WTC11 (cell line): ENCODE measurements at regions not wholly inside any gene's neighbourhood (a gene's known extent, or its start where the extent isn't known, plus 50 kb on each side); places are given as distances from the start of the nearest gene placed in this dataset.
"Not testable (repeated sequence)": the region's sequence is repeated elsewhere in the genome, so short reads cannot be mapped to it uniquely, and the experiment has no call there.

Experiments
- ATAC-seq: fragments of 200-7000 bp; cut with Tn5 transposase; 2 replicates; pipeline ENCODE4 v1.10.0; 2021; ENCODE audit warnings: mild to moderate bottlenecking, moderate library complexity
- CTCF ChIA-PET: fragments of 300-600 bp; sonication (Branson Sonifier 250); formaldehyde crosslinking; loops from one replicate; lab custom pipeline; 2021; ENCODE audit warnings: antibody characterized with exemption; lab: Charles Lee
- POLR2A ChIA-PET: fragments of 350-600 bp; sonication (Branson Sonifier 250); formaldehyde crosslinking; loops from one replicate; lab custom pipeline; 2021; ENCODE audit warnings: antibody characterized with exemption; lab: Charles Lee
- DNase-seq: peaks from one replicate; pipeline ENCODE4 v3.0.0; 2021; ENCODE audit warnings: low spot score
- H3K27ac Mint-ChIP-seq: 2 replicates; pipeline ENCODE4 v1.8.0; 2021; ENCODE audit warnings: mixed read lengths
- H3K27me3 Mint-ChIP-seq: 2 replicates; pipeline ENCODE4 v1.8.0; 2021; ENCODE audit warnings: low read depth, mild to moderate bottlenecking, moderate library complexity, mixed read lengths
- H3K36me3 Mint-ChIP-seq: 2 replicates; pipeline ENCODE4 v1.8.0; 2021; ENCODE audit warnings: mixed read lengths
- H3K4me1 Mint-ChIP-seq: 2 replicates; pipeline ENCODE4 v1.8.0; 2022; ENCODE audit warnings: mixed read lengths
- H3K4me3 Mint-ChIP-seq: 2 replicates; pipeline ENCODE4 v1.8.0; 2021; ENCODE audit warnings: mild to moderate bottlenecking, moderate library complexity, mixed read lengths
- H3K9me3 Mint-ChIP-seq: 2 replicates; pipeline ENCODE4 v1.8.0; 2021; ENCODE audit warnings: mixed read lengths
- CREB1 ChIP-seq: sonication (generic); formaldehyde crosslinking; IDR thresholded peaks from 2 replicates; pipeline ENCODE4 v1.8.0; 2023; ENCODE audit warnings: mild to moderate bottlenecking, missing genetic modification reagents
- CREM ChIP-seq: sonication (generic); formaldehyde crosslinking; IDR thresholded peaks from 2 replicates; pipeline ENCODE4 v1.8.1; 2022; ENCODE audit warnings: mild to moderate bottlenecking, missing genetic modification reagents, moderate library complexity
- FOXK1 ChIP-seq: sonication (generic); formaldehyde crosslinking; IDR thresholded peaks from 2 replicates; pipeline ENCODE4 v1.8.0; 2022; ENCODE audit warnings: mild to moderate bottlenecking, moderate library complexity, missing genetic modification reagents
- FOXP1 ChIP-seq: sonication (generic); formaldehyde crosslinking; IDR thresholded peaks from 2 replicates; pipeline ENCODE4 v1.8.0; 2022; ENCODE audit warnings: missing genetic modification reagents, mild to moderate bottlenecking, moderate library complexity, borderline replicate concordance
- GABPB1 ChIP-seq: sonication (generic); formaldehyde crosslinking; IDR thresholded peaks from 2 replicates; pipeline ENCODE4 v1.8.1; 2023; ENCODE audit warnings: mild to moderate bottlenecking, missing genetic modification reagents
- IRF2 ChIP-seq: sonication (generic); formaldehyde crosslinking; IDR thresholded peaks from 2 replicates; pipeline ENCODE4 v1.8.0; 2022; ENCODE audit warnings: low read depth, missing genetic modification reagents, borderline replicate concordance
- MYBL2 ChIP-seq: sonication (generic); formaldehyde crosslinking; IDR thresholded peaks from 2 replicates; pipeline ENCODE4 v1.8.1; 2023; ENCODE audit warnings: mild to moderate bottlenecking, moderate library complexity, missing genetic modification reagents
- NFYB ChIP-seq: sonication (generic); formaldehyde crosslinking; conservative IDR thresholded peaks from 2 replicates; pipeline ENCODE4 v1.8.0; 2022; ENCODE audit warnings: low read depth, missing genetic modification reagents
- TEAD4 ChIP-seq: sonication (generic); formaldehyde crosslinking; IDR thresholded peaks from 2 replicates; pipeline ENCODE4 v1.8.0; 2022; ENCODE audit warnings: mild to moderate bottlenecking, missing genetic modification reagents
- ZNF121 ChIP-seq: sonication (generic); formaldehyde crosslinking; IDR thresholded peaks from 2 replicates; pipeline ENCODE4 v1.8.0; 2023; ENCODE audit warnings: missing genetic modification reagents
- ZNF138 ChIP-seq: sonication (generic); formaldehyde crosslinking; conservative IDR thresholded peaks from 2 replicates; pipeline ENCODE4 v1.8.1; 2022; ENCODE audit warnings: mild to moderate bottlenecking, moderate library complexity, missing genetic modification reagents
- ZNF263 ChIP-seq: sonication (generic); formaldehyde crosslinking; IDR thresholded peaks from 2 replicates; pipeline ENCODE4 v1.8.1; 2022; ENCODE audit warnings: low read depth, mild to moderate bottlenecking, moderate library complexity, missing genetic modification reagents
- ZNF317 ChIP-seq: sonication (generic); formaldehyde crosslinking; IDR thresholded peaks from 2 replicates; pipeline ENCODE4 v1.8.1; 2023; ENCODE audit warnings: low read depth, mild to moderate bottlenecking, moderate library complexity, missing genetic modification reagents, borderline replicate concordance
- ZNF416 ChIP-seq: fragments of 250-450 bp; sonication (Bioruptor Pico); IDR thresholded peaks from 2 replicates; pipeline ENCODE4 v1.9.0; 2021; ENCODE audit warnings: mild to moderate bottlenecking, inconsistent platforms
- ZNF423 ChIP-seq: fragments of 250-450 bp; sonication (Bioruptor Pico); IDR thresholded peaks from 2 replicates; pipeline ENCODE4 v2.1.2; 2022; ENCODE audit warnings: mild to moderate bottlenecking, moderate library complexity
- TF ChIP-seq, protein P1 (sequence below): fragments of 250-450 bp; sonication (Bioruptor Pico); IDR thresholded peaks from 2 replicates; pipeline ENCODE4 v1.9.0; 2021; ENCODE audit warnings: mild to moderate bottlenecking
- TF ChIP-seq, protein P2 (sequence below): sonication (generic); formaldehyde crosslinking; IDR thresholded peaks from 2 replicates; pipeline ENCODE4 v1.8.1; 2023; ENCODE audit warnings: mild to moderate bottlenecking, missing genetic modification reagents, moderate library complexity
- TF ChIP-seq, protein P3 (sequence below): sonication (generic); formaldehyde crosslinking; IDR thresholded peaks from 2 replicates; pipeline ENCODE4 v1.8.1; 2022; ENCODE audit warnings: mild to moderate bottlenecking, missing genetic modification reagents, moderate library complexity, borderline replicate concordance
- TF ChIP-seq, protein P4 (sequence below): sonication (generic); formaldehyde crosslinking; IDR thresholded peaks from 2 replicates; pipeline ENCODE4 v1.8.1; 2023; ENCODE audit warnings: mild to moderate bottlenecking, missing genetic modification reagents, moderate library complexity
- TF ChIP-seq, protein P5 (sequence below): fragments of 250-450 bp; sonication (Bioruptor Pico); IDR thresholded peaks from 2 replicates; pipeline ENCODE4 v1.9.0; 2021; ENCODE audit warnings: moderate library complexity, mild to moderate bottlenecking, inconsistent platforms, borderline replicate concordance
- TF ChIP-seq, protein P6 (sequence below): fragments of 250-450 bp; sonication (Bioruptor Pico); IDR thresholded peaks from 2 replicates; pipeline ENCODE4 v1.9.0; 2021; ENCODE audit warnings: mild to moderate bottlenecking, borderline replicate concordance
- TF ChIP-seq, protein P7 (sequence below): sonication (generic); formaldehyde crosslinking; IDR thresholded peaks from 2 replicates; pipeline ENCODE4 v1.8.0; 2023; ENCODE audit warnings: missing genetic modification reagents
- TF ChIP-seq, protein P8 (sequence below): sonication (generic); formaldehyde crosslinking; conservative IDR thresholded peaks from 2 replicates; pipeline ENCODE4 v1.8.1; 2022; ENCODE audit warnings: mild to moderate bottlenecking, missing genetic modification reagents

DNA sequence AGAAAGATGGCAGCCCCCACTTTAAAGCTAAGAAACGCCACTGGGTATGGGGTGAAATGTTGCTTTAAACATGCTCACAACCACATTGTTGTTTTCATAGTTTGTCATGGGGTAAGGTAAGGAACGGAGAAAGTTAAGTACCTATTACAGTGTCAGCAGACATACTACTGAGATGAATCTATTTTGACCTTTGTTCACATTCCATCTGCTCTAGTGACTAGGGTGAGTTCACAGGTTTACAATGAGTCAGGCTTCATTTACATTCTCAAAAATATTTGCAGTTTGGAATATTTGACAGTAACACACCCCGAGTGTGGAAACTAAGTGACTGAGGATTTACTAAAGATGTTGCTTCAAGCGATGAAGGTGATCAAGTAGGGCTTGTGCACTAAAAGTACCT, 428.7 kb upstream of the ACVR2A start:
- no peaks in the 10 kb centered on the region; the same call in 1 of the 2 replicates for H3K27me3 Mint-ChIP-seq
- ChIA-PET CTCF (no interaction called here), POLR2A (no interaction called here)
- H3K36me3 Mint-ChIP-seq = no peaks in the 10 kb centered on the region
- ATAC-seq = no peak
- no peak overlapping the region for H3K4me3 Mint-ChIP-seq
- peaks cover 30% of the 10 kb centered on the region for H3K9me3 Mint-ChIP-seq
- TF ChIP-seq, protein P1, sequence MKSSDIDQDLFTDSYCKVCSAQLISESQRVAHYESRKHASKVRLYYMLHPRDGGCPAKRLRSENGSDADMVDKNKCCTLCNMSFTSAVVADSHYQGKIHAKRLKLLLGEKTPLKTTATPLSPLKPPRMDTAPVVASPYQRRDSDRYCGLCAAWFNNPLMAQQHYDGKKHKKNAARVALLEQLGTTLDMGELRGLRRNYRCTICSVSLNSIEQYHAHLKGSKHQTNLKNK (CRISPR knock-in tag) = no peak
- TF ChIP-seq, protein P2, sequence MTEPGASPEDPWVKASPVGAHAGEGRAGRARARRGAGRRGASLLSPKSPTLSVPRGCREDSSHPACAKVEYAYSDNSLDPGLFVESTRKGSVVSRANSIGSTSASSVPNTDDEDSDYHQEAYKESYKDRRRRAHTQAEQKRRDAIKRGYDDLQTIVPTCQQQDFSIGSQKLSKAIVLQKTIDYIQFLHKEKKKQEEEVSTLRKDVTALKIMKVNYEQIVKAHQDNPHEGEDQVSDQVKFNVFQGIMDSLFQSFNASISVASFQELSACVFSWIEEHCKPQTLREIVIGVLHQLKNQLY (CRISPR knock-in tag) = no peak
- TF ChIP-seq ZNF138 (CRISPR knock-in tag) (no peak), ZNF423 (CRISPR knock-in tag) (no peak), GABPB1 (CRISPR knock-in tag) (no peak), ZNF263 (CRISPR knock-in tag) (no peak), ZNF121 (CRISPR knock-in tag) (no peak)
- TF ChIP-seq, protein P3, sequence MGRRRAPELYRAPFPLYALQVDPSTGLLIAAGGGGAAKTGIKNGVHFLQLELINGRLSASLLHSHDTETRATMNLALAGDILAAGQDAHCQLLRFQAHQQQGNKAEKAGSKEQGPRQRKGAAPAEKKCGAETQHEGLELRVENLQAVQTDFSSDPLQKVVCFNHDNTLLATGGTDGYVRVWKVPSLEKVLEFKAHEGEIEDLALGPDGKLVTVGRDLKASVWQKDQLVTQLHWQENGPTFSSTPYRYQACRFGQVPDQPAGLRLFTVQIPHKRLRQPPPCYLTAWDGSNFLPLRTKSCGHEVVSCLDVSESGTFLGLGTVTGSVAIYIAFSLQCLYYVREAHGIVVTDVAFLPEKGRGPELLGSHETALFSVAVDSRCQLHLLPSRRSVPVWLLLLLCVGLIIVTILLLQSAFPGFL (CRISPR knock-in tag) = no peak
- TF ChIP-seq, protein P4, sequence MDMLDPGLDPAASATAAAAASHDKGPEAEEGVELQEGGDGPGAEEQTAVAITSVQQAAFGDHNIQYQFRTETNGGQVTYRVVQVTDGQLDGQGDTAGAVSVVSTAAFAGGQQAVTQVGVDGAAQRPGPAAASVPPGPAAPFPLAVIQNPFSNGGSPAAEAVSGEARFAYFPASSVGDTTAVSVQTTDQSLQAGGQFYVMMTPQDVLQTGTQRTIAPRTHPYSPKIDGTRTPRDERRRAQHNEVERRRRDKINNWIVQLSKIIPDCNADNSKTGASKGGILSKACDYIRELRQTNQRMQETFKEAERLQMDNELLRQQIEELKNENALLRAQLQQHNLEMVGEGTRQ (CRISPR knock-in tag) = no peak
- H3K4me1 Mint-ChIP-seq = no peaks in the 10 kb centered on the region
- DNase-seq = no peak
- H3K27ac Mint-ChIP-seq = no peak overlapping the region

DNA sequence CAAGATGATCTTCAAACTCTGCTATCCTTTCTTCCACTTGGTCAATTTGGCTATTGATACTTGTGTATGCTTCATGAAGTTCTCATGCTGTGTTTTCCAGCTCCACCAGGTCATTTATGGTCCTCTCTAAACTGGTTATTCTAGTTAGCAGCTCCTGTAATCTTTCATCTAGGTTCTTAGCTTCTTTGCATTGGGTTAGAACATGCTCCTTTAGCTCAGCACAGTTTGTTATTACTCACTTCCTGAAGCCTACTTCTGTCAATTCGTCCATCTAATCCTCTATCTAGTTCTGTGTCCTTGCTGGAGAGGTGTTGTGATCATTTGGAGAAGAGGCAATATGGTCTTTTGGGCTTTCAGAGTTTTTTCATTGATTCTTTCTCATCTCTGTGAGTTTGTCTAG, 430.2 kb upstream of the ACVR2A start:
- H3K36me3 Mint-ChIP-seq, H3K4me1 Mint-ChIP-seq, H3K27ac Mint-ChIP-seq, H3K27me3 Mint-ChIP-seq, H3K4me3 Mint-ChIP-seq, POLR2A ChIA-PET, CTCF ChIA-PET, DNase-seq, ATAC-seq: not testable (repeated sequence)
- H3K9me3 Mint-ChIP-seq = peaks cover 42% of the 10 kb centered on the region

DNA sequence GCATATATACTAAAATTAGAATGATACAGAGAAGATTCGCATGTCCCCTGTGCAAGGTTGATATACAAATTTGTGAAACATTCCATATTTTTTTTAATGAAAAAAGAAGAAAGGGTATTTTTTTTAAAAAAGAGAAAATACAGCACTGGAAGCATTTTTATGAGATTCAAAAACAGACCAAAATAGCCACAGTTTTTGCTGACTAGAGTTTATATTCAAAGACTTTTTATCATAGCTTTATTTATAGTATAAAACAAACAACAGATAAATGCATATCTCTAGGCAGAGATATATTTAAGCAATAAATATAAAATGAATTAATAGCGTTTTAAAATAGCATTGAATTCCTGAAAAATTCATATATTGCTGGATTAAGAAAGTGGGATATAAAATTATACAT, 436.5 kb upstream of the ACVR2A start:
- Mint-ChIP-seq H3K27me3 (no peaks in the 10 kb centered on the region), H3K36me3 (peaks cover 3% of the 10 kb centered on the region; the same call in 1 of the 2 replicates), H3K27ac (no peak overlapping the region), H3K4me3 (no peak overlapping the region), H3K4me1 (no peaks in the 10 kb centered on the region), H3K9me3 (peaks cover 28% of the 10 kb centered on the region)
- POLR2A ChIA-PET = no interaction called here
- no peak for DNase-seq
- ATAC-seq = no peak
- CTCF ChIA-PET = no interaction called here
- TF ChIP-seq MYBL2 (CRISPR knock-in tag) = no peak
- TF ChIP-seq, protein P5, sequence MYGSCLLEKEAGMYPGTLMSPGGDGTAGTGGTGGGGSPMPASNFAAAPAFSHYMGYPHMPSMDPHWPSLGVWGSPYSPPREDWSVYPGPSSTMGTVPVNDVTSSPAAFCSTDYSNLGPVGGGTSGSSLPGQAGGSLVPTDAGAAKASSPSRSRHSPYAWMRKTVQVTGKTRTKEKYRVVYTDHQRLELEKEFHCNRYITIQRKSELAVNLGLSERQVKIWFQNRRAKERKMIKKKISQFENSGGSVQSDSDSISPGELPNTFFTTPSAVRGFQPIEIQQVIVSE (CRISPR knock-in tag) = no peak
- TF ChIP-seq FOXP1 = no peak
- TF ChIP-seq ZNF416 (CRISPR knock-in tag) = no peak
- TF ChIP-seq TEAD4 (CRISPR knock-in tag) = no peak
- no peak for TF ChIP-seq CREM (CRISPR knock-in tag)
- TF ChIP-seq ZNF263 (CRISPR knock-in tag) = no peak
- TF ChIP-seq CREB1 (CRISPR knock-in tag) = no peak
- TF ChIP-seq, protein P6, sequence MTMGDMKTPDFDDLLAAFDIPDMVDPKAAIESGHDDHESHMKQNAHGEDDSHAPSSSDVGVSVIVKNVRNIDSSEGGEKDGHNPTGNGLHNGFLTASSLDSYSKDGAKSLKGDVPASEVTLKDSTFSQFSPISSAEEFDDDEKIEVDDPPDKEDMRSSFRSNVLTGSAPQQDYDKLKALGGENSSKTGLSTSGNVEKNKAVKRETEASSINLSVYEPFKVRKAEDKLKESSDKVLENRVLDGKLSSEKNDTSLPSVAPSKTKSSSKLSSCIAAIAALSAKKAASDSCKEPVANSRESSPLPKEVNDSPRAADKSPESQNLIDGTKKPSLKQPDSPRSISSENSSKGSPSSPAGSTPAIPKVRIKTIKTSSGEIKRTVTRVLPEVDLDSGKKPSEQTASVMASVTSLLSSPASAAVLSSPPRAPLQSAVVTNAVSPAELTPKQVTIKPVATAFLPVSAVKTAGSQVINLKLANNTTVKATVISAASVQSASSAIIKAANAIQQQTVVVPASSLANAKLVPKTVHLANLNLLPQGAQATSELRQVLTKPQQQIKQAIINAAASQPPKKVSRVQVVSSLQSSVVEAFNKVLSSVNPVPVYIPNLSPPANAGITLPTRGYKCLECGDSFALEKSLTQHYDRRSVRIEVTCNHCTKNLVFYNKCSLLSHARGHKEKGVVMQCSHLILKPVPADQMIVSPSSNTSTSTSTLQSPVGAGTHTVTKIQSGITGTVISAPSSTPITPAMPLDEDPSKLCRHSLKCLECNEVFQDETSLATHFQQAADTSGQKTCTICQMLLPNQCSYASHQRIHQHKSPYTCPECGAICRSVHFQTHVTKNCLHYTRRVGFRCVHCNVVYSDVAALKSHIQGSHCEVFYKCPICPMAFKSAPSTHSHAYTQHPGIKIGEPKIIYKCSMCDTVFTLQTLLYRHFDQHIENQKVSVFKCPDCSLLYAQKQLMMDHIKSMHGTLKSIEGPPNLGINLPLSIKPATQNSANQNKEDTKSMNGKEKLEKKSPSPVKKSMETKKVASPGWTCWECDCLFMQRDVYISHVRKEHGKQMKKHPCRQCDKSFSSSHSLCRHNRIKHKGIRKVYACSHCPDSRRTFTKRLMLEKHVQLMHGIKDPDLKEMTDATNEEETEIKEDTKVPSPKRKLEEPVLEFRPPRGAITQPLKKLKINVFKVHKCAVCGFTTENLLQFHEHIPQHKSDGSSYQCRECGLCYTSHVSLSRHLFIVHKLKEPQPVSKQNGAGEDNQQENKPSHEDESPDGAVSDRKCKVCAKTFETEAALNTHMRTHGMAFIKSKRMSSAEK (CRISPR knock-in tag) = no peak
- no peak for TF ChIP-seq ZNF317 (CRISPR knock-in tag)
- TF ChIP-seq, protein P7, sequence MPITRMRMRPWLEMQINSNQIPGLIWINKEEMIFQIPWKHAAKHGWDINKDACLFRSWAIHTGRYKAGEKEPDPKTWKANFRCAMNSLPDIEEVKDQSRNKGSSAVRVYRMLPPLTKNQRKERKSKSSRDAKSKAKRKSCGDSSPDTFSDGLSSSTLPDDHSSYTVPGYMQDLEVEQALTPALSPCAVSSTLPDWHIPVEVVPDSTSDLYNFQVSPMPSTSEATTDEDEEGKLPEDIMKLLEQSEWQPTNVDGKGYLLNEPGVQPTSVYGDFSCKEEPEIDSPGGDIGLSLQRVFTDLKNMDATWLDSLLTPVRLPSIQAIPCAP = no peak
- TF ChIP-seq IRF2 (CRISPR knock-in tag) = no peak
- TF ChIP-seq, protein P8, sequence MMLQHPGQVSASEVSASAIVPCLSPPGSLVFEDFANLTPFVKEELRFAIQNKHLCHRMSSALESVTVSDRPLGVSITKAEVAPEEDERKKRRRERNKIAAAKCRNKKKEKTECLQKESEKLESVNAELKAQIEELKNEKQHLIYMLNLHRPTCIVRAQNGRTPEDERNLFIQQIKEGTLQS (CRISPR knock-in tag) = no peak
- TF ChIP-seq NFYB (CRISPR knock-in tag) = no peak
- TF ChIP-seq FOXK1 (CRISPR knock-in tag) = no peak
